SU-DHL-6 (cell line): ENCODE measurements at regions not wholly inside any gene's neighbourhood (a gene's known extent, or its start where the extent isn't known, plus 50 kb on each side); places are given as distances from the start of the nearest gene placed in this dataset.

ENCODE experiments used
- H2AFZ ChIP-seq: fragments of 200-600 bp; sonication (generic); 2 replicates; pipeline ENCODE4 v1.6.1; 2014; ENCODE audit warnings: low read depth, mild to moderate bottlenecking, moderate library complexity, mixed read lengths, antibody characterized with exemption, low read length; ENCODE audit not compliant: severe bottlenecking
- H3F3A ChIP-seq: fragments of 200-600 bp; shearing (Covaris generic); 2 replicates; pipeline ENCODE4 v1.6.0; 2016; ENCODE audit warnings: antibody characterized with exemption, mild to moderate bottlenecking; ENCODE audit not compliant: insufficient read depth
- H3K27ac ChIP-seq: fragments of 200-600 bp; sonication (generic); 2 replicates; pipeline ENCODE4 v1.5.1; 2016; ENCODE audit warnings: low read depth, mild to moderate bottlenecking, low read length, moderate library complexity, mixed read lengths
- H3K27me3 ChIP-seq: fragments of 200-600 bp; sonication (generic), shearing (Covaris generic); 2 replicates; pipeline ENCODE4 v1.6.0; 2014; ENCODE audit warnings: mild to moderate bottlenecking, low read length
- H3K36me3 ChIP-seq: fragments of 200-600 bp; sonication (generic); 2 replicates; pipeline ENCODE4 v1.6.1; 2014; ENCODE audit warnings: mild to moderate bottlenecking, low read length, mixed read lengths
- H3K4me2 ChIP-seq: fragments of 300-600, 200-600 bp; shearing (Covaris generic), sonication (generic); 2 replicates; pipeline ENCODE4 v1.6.0; 2014; ENCODE audit warnings: low read length, low read depth, mild to moderate bottlenecking; ENCODE audit not compliant: poor library complexity, severe bottlenecking
- H3K4me3 ChIP-seq: fragments of 200-600 bp; sonication (generic); 2 replicates; pipeline ENCODE4 v1.5.1; 2014; ENCODE audit warnings: antibody characterized with exemption, low read length, mild to moderate bottlenecking, mixed read lengths; ENCODE audit not compliant: insufficient read depth, poor library complexity, severe bottlenecking
- H3K79me2 ChIP-seq: fragments of 200-600 bp; sonication (generic); 2 replicates; pipeline ENCODE4 v1.6.1; 2014; ENCODE audit warnings: mild to moderate bottlenecking, low read length, moderate library complexity; ENCODE audit not compliant: insufficient read depth
- H3K9ac ChIP-seq: fragments of 200-600 bp; sonication (generic); 2 replicates; pipeline ENCODE4 v1.7.0; 2014; ENCODE audit warnings: mild to moderate bottlenecking, low read length
- H3K9me2 ChIP-seq: fragments of 200-600 bp; sonication (generic); replicated peaks from 2 replicates; pipeline ENCODE4 v1.6.1; 2014; ENCODE audit warnings: low read length; ENCODE audit not compliant: insufficient read depth
- H3K9me3 ChIP-seq: fragments of 200-600 bp; sonication (generic); 2 replicates; pipeline ENCODE4 v1.6.1; 2014; ENCODE audit warnings: low read length, mixed read lengths; ENCODE audit not compliant: insufficient read depth
- H4K20me1 ChIP-seq: fragments of 200-600 bp; sonication (generic); 2 replicates; pipeline ENCODE4 v1.6.1; 2014; ENCODE audit warnings: low read depth, mild to moderate bottlenecking, antibody characterized with exemption, low read length, moderate library complexity, mixed read lengths
- EZH2phosphoT487 ChIP-seq: fragments of 200-600 bp; sonication (generic), shearing (Covaris generic); conservative IDR thresholded peaks from 2 replicates; pipeline ENCODE4 v1.6.1; 2018; ENCODE audit warnings: mild to moderate bottlenecking, antibody characterized with exemption, low read length, moderate library complexity, mixed read lengths
- TF ChIP-seq, protein P1 (sequence below): fragments of 200-600 bp; sonication (generic); IDR thresholded peaks from one replicate; pipeline ENCODE4 v1.5.1; 2017; ENCODE audit warnings: antibody characterized with exemption, mild to moderate bottlenecking, low read length, moderate library complexity; ENCODE audit not compliant: insufficient read depth, poor library complexity, severe bottlenecking

DNA sequence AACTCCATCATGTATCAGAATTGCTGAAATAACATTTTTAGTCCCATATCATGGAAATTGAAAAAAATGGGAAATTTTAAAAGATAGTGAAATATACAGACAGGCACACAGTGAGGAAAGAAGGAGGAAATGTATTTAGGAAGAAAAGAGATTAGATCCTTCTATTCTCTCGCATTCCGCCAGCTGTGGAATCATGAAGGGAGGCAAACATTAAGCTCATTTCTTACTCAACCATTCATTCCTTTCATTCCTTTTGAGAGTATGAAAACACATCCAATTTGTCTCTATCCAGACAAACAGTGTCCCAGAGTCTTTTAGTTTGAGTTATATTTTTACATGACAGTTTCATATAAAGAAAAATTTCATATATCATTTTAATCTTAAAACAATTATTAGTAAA is 52.5 kb upstream of the KCNMB2 start:
- no peak overlapping the region for H2AFZ ChIP-seq
- H3K79me2 ChIP-seq: no peaks in the 10 kb centered on the region
- H3F3A ChIP-seq: no peaks in the 10 kb centered on the region
- H3K36me3 ChIP-seq: no peaks in the 10 kb centered on the region
- H3K4me2 ChIP-seq: no peak overlapping the region
- TF ChIP-seq, protein P1, sequence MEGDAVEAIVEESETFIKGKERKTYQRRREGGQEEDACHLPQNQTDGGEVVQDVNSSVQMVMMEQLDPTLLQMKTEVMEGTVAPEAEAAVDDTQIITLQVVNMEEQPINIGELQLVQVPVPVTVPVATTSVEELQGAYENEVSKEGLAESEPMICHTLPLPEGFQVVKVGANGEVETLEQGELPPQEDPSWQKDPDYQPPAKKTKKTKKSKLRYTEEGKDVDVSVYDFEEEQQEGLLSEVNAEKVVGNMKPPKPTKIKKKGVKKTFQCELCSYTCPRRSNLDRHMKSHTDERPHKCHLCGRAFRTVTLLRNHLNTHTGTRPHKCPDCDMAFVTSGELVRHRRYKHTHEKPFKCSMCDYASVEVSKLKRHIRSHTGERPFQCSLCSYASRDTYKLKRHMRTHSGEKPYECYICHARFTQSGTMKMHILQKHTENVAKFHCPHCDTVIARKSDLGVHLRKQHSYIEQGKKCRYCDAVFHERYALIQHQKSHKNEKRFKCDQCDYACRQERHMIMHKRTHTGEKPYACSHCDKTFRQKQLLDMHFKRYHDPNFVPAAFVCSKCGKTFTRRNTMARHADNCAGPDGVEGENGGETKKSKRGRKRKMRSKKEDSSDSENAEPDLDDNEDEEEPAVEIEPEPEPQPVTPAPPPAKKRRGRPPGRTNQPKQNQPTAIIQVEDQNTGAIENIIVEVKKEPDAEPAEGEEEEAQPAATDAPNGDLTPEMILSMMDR: no peak
- no peaks in the 10 kb centered on the region for H4K20me1 ChIP-seq
- H3K9me2 ChIP-seq: no peaks in the 10 kb centered on the region
- H3K4me3 ChIP-seq: no peak overlapping the region
- H3K27me3 ChIP-seq: no peaks in the 10 kb centered on the region
- H3K9ac ChIP-seq: no peak overlapping the region
- no peak overlapping the region for H3K27ac ChIP-seq
- no peaks in the 10 kb centered on the region for H3K9me3 ChIP-seq

DNA sequence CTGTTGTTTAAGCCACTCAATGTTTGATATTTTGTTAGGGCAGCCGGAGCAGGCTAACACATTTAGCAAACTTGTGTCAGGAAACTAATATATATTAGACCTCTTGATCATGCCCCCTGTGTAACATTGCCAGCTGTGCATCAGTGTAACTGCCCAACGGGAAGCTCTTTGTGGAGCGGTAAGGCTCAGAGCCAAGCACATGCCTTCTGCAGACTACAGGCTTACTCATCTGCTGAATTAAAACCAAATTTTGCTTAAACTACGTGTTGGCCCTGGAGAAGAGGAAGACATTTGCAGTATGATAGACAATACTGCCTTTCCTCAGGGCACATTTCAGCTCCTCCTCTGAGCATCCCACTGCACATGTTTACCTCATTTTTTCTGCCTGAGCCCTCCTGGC is 50.5 kb upstream of the KCNMB2 start:
- Histone ChIP-seq H3K4me2 (no peak overlapping the region), H3K4me3 (no peak overlapping the region), H4K20me1 (no peaks in the 10 kb centered on the region), H3K9me3 (no peaks in the 10 kb centered on the region), H3K27ac (no peak overlapping the region), H3F3A (no peaks in the 10 kb centered on the region), H3K9ac (no peak overlapping the region), H2AFZ (no peak overlapping the region), H3K79me2 (no peaks in the 10 kb centered on the region), H3K27me3 (no peaks in the 10 kb centered on the region), H3K9me2 (no peaks in the 10 kb centered on the region), H3K36me3 (no peaks in the 10 kb centered on the region)
- TF ChIP-seq, protein P1: no peak
- no peak for TF ChIP-seq EZH2phosphoT487
